PC-3 (cell line): ENCODE measurements at regions not wholly inside any gene's neighbourhood (a gene's known extent, or its start where the extent isn't known, plus 50 kb on each side); places are given as distances from the start of the nearest gene placed in this dataset.

ENCODE experiments used
- ATAC-seq: fragments of 200-7000 bp; cut with Tn5 transposase; 2 replicates; pipeline ENCODE4 v1.9.1; 2020; ENCODE audit warnings: mild to moderate bottlenecking, moderate library complexity
- BruUV-seq: library from RNA; stranded (reverse); fragments of 400-500 nt; replicated peaks from 2 replicates; lab custom pipeline; 2021; lab: Mats Ljungman, UMichigan
- CTCF ChIA-PET: fragments of 300-600 bp; sonication (Branson Sonifier 250); formaldehyde crosslinking; loops from one replicate; lab custom pipeline; 2022; ENCODE audit warnings: antibody characterized with exemption; lab: Charles Lee
- POLR2A ChIA-PET: fragments of 300-600 bp; sonication (Branson Sonifier 250); formaldehyde crosslinking; loops from one replicate; lab custom pipeline; 2022; ENCODE audit warnings: antibody characterized with exemption; ENCODE audit not compliant: unreplicated experiment; lab: Charles Lee
- DNase-seq: peaks from one replicate; pipeline ENCODE4 v3.0.0-alpha.2; 2015
- H2AFZ ChIP-seq: fragments of 300-600 bp; sonication (generic); 2 replicates; pipeline ENCODE4 v1.6.0; 2016; ENCODE audit warnings: antibody characterized with exemption, low read length
- H3F3A ChIP-seq: fragments of 300-600 bp; sonication (generic); one replicate; pipeline ENCODE4 v1.6.0; 2017; ENCODE audit warnings: antibody characterized with exemption, low read length, control low read depth, mild to moderate bottlenecking; ENCODE audit not compliant: unreplicated experiment
- H3K27ac ChIP-seq: fragments of 300-600 bp; sonication (generic); 2 replicates; pipeline ENCODE4 v1.5.1; 2016; ENCODE audit warnings: mild to moderate bottlenecking, low read length
- H3K27me3 ChIP-seq: fragments of 300-600 bp; sonication (generic); 2 replicates; pipeline ENCODE4 v1.6.1; 2016; ENCODE audit warnings: low read length, mixed read lengths
- H3K36me3 ChIP-seq: fragments of 300-600 bp; sonication (generic); 2 replicates; pipeline ENCODE4 v1.6.1; 2016; ENCODE audit warnings: low read depth, mixed run types, low read length, mixed read lengths
- H3K4me1 ChIP-seq: fragments of 300-600 bp; sonication (generic); 2 replicates; pipeline ENCODE4 v1.5.1; 2016; ENCODE audit warnings: low read length; ENCODE audit not compliant: insufficient read depth
- H3K4me2 ChIP-seq: fragments of 300-600 bp; sonication (generic); 2 replicates; pipeline ENCODE4 v1.6.0; 2016; ENCODE audit warnings: low read length
- H3K4me3 ChIP-seq: fragments of 300-600 bp; sonication (generic); 2 replicates; pipeline ENCODE4 v1.5.1; 2016; ENCODE audit warnings: mild to moderate bottlenecking, low read length, mixed read lengths
- H3K79me2 ChIP-seq: fragments of 300-600 bp; sonication (generic); 2 replicates; pipeline ENCODE4 v1.6.1; 2017; ENCODE audit warnings: low read length, mixed read lengths
- H3K9ac ChIP-seq: fragments of 300-600 bp; sonication (generic); 2 replicates; pipeline ENCODE4 v1.6.0; 2016; ENCODE audit warnings: mild to moderate bottlenecking, low read length
- H3K9me2 ChIP-seq: fragments of 300-600 bp; sonication (generic); replicated peaks from 2 replicates; pipeline ENCODE4 v1.6.1; 2016; ENCODE audit warnings: mixed run types, low read length, mixed read lengths
- H3K9me3 ChIP-seq: fragments of 300-600 bp; sonication (generic); 2 replicates; pipeline ENCODE4 v1.6.1; 2016; ENCODE audit warnings: low read length, mixed read lengths
- H4K20me1 ChIP-seq: fragments of 300-600 bp; sonication (generic); 2 replicates; pipeline ENCODE4 v1.6.1; 2016; ENCODE audit warnings: low read length, mixed read lengths
- CTCF ChIP-seq: fragments of 300-600 bp; sonication (generic); conservative IDR thresholded peaks from 2 replicates; pipeline ENCODE4 v1.5.1; 2017; ENCODE audit warnings: antibody characterized with exemption, low read depth, mild to moderate bottlenecking, low read length
- EZH2 ChIP-seq: fragments of 300-600 bp; sonication (generic); IDR thresholded peaks from one replicate; pipeline ENCODE4 v1.6.1; 2017; ENCODE audit warnings: antibody characterized with exemption, mild to moderate bottlenecking, low read length; ENCODE audit not compliant: unreplicated experiment
- EZH2phosphoT487 ChIP-seq: fragments of 300-600 bp; sonication (generic); IDR thresholded peaks from 2 replicates; pipeline ENCODE4 v1.6.1; 2018; ENCODE audit warnings: mild to moderate bottlenecking, antibody characterized with exemption, low read length, borderline replicate concordance
- intact Hi-C: fragments of 100-400 bp; cut with micrococcal nuclease; formaldehyde crosslinking; loops from 2 replicates; pipeline ENCODE4 v1.9.0; 2023

GRCh38 chr2:761384-761783 lies 84.2 kb upstream of the TMEM18 start:
- H4K20me1 ChIP-seq = no peaks in the 10 kb centered on the region
- H3K9me2 ChIP-seq = no peaks in the 10 kb centered on the region
- no peak overlapping the region for H2AFZ ChIP-seq
- no peaks in the 10 kb centered on the region for H3K79me2 ChIP-seq
- TF ChIP-seq EZH2phosphoT487 (no peak), EZH2 (no peak), CTCF (no peak)
- no peak overlapping the region for H3K4me3 ChIP-seq
- no peak overlapping the region for H3K27ac ChIP-seq
- H3K36me3 ChIP-seq = no peaks in the 10 kb centered on the region
- peaks cover 88% of the 10 kb centered on the region for H3K27me3 ChIP-seq
- ATAC-seq = no peak
- no peak overlapping the region for H3K9ac ChIP-seq
- no peaks in the 10 kb centered on the region for H3F3A ChIP-seq
- no peak for DNase-seq
- H3K4me2 ChIP-seq = no peak overlapping the region
- BruUV-seq = no TSS peak
- no peaks in the 10 kb centered on the region for H3K9me3 ChIP-seq
- intact Hi-C loops = no loop called here
- H3K4me1 ChIP-seq = no peaks in the 10 kb centered on the region
- ChIA-PET CTCF (no interaction called here), POLR2A (no interaction called here)

- Histone ChIP-seq H3K4me3 (no peak overlapping the region), H3K36me3 (no peaks in the 10 kb centered on the region), H3K79me2 (no peaks in the 10 kb centered on the region), H3K9ac (no peak overlapping the region), H2AFZ (no peak overlapping the region), H3K9me2 (no peaks in the 10 kb centered on the region), H3K4me2 (no peak overlapping the region), H3K27ac (no peak overlapping the region), H3K27me3 (peaks cover 90% of the 10 kb centered on the region), H3K9me3 (no peaks in the 10 kb centered on the region), H3F3A (no peaks in the 10 kb centered on the region), H4K20me1 (no peaks in the 10 kb centered on the region), H3K4me1 (no peaks in the 10 kb centered on the region)
- CTCF ChIA-PET = no interaction called here
- intact Hi-C loops = no loop called here
- TF ChIP-seq CTCF = no peak
- TF ChIP-seq EZH2phosphoT487 = no peak
- no peak for TF ChIP-seq EZH2
- no TSS peak for BruUV-seq
- POLR2A ChIA-PET = no interaction called here
- DNase-seq (no peak), ATAC-seq (no peak)
Measured at GRCh38 chr2:760001-760400, 82.8 kb upstream of the TMEM18 start.

- ChIA-PET POLR2A (interaction anchor here (0.6 kb wide), 1 partner anchor 10 kb away, joined by 3 read pairs; no protein-coding TSS in a partner anchor), CTCF (no interaction called here)
- H3K36me3 ChIP-seq = no peaks in the 10 kb centered on the region
- ATAC-seq = no peak
- DNase-seq = no peak
- H3F3A ChIP-seq = no peaks in the 10 kb centered on the region
- no peak overlapping the region for H2AFZ ChIP-seq
- intact Hi-C loops = no loop called here
- H3K9me2 ChIP-seq = no peaks in the 10 kb centered on the region
- H3K4me2 ChIP-seq = no peak overlapping the region
- TF ChIP-seq EZH2phosphoT487 (no peak), EZH2 (no peak), CTCF (no peak)
- no peak overlapping the region for H3K27ac ChIP-seq
- H3K9me3 ChIP-seq = no peaks in the 10 kb centered on the region
- no TSS peak for BruUV-seq
- no peaks in the 10 kb centered on the region for H3K79me2 ChIP-seq
- H4K20me1 ChIP-seq = no peaks in the 10 kb centered on the region
- peaks cover 88% of the 10 kb centered on the region for H3K27me3 ChIP-seq
- H3K4me3 ChIP-seq = no peak overlapping the region
- no peaks in the 10 kb centered on the region for H3K4me1 ChIP-seq
- H3K9ac ChIP-seq = no peak overlapping the region
Measured at GRCh38 chr2:758073-758820, 81.0 kb upstream of the TMEM18 start.
